ENCODE measurements at regions not wholly inside any gene's neighbourhood (a gene's known extent, or its start where the extent isn't known, plus 50 kb on each side); places are given as distances from the start of the nearest gene placed in this dataset.

- no peak for DNase-seq (ENCODE audit: low read depth)
Observed at GRCh38 chr10:61318429-61318828, 134.8 kb downstream of the TMEM26 start.

GRCh38 chr10:61317706-61318105 lies 135.5 kb downstream of the TMEM26 start:
- no peak for DNase-seq (ENCODE audit: low read depth)

- no peak for DNase-seq (ENCODE audit: low read depth)
Observed at GRCh38 chr10:61316676-61317265, 136.4 kb downstream of the TMEM26 start.

GRCh38 chr10:61314273-61314672 lies 138.9 kb downstream of the TMEM26 start:
- DNase-seq (ENCODE audit: low read depth): no peak

DNA sequence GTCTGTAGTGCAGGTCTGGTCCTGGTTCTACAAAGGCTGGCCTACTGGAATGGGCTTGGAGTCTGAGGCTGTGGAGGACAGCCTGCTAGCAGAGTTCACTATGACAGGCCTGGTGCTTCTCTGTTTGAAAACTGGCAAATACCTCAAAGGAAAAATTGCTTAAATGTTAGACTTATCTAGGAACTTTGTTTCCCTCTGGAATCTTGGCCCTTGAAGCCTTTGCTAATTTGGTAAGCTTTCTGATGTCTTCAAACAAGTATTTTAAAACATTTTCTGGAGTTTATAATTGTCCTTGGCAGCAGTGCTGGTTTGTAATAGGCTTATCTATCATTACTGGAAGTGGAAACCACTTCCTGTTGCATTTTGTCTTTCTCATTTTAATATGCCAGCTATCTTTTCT lies 139.7 kb downstream of the TMEM26 start:
- DNase-seq (ENCODE audit: low read depth): no peak

DNA sequence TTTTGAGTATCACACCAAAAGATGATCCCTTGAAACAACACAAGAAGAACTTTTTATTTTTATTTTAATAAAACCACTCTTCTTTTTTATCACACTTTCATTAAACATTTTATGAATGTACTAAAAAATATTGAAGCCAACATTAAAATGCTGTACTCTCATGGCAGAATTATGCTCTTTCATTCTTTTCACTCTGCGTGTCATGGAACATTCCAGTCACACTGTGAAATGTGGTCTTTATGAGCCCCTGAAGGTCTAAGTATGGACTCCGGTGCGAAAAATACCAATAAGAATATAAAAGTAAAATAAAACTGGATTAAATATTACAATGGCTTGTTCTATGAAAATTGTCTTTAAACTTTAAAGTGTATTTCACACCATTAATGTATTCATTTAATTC lies 148.4 kb downstream of the TMEM26 start:
- no peak for DNase-seq (ENCODE audit: low read depth)

DNA sequence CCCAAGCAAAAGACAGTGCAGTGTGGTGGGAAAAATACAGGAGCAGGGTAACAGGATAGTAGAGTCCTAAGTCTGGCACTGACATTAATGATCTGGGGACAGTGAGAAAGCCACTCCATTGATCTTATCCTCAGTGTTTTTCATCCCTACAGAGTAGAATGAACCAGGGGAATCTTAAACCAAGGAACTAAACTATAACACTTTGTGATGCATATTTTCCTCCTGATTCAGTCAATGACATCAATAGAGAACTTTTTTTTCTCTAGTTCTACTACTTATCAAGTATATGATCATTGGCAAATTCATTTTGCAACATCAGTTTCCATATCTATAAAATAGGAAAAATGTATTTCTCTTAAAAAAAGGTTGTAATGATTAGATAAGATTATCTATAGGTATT lies 151.1 kb downstream of the TMEM26 start:
- no peak for DNase-seq (ENCODE audit: low read depth)

DNA sequence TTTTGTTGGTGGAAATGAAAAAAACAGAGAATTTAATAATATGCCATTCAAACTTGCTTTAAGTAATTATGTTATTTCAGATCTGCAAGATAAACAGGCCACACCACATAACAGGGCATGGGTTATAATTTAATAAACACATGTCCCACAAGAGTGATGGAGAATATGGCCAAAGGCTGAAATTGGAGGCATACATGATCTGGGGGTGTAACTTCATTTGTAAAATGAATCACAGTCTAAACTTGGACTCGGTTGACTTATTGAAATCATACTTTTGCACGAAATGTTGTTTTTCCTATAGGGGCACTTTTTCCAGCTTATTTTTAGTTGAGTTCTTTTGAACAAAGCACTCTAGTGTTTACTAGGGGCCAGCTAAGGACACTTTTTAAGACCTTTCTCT lies 151.6 kb downstream of the TMEM26 start:
- no peak for DNase-seq (ENCODE audit: low read depth)

GRCh38 chr10:61299841-61300240 lies 153.3 kb downstream of the TMEM26 start:
- no peak for DNase-seq (ENCODE audit: low read depth)

DNA sequence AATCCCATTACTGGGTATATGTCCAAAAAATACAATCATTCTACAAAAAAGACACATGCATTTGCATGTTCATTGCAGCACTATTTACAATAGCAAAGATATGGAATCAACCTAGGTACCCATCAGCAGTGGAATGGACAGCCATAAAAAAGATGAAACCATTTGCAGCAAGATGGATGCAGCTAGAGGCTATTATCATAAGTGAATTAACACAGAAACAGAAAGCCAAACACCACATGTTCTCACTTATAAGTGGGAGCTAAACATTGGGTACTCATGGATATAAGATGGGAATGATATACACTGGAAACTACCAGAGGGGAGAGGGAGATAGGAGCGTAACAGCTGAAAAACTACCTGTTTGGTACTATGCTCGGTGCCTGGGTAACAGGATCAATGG lies 154.0 kb downstream of the TMEM26 start:
- DNase-seq (ENCODE audit: low read depth): no peak

- DNase-seq (ENCODE audit: low read depth): no peak
Observed at GRCh38 chr10:61298194-61298593, 155.0 kb downstream of the TMEM26 start.

GRCh38 chr10:61296161-61296560 lies 157.0 kb downstream of the TMEM26 start:
- DNase-seq (ENCODE audit: low read depth): no peak

DNA sequence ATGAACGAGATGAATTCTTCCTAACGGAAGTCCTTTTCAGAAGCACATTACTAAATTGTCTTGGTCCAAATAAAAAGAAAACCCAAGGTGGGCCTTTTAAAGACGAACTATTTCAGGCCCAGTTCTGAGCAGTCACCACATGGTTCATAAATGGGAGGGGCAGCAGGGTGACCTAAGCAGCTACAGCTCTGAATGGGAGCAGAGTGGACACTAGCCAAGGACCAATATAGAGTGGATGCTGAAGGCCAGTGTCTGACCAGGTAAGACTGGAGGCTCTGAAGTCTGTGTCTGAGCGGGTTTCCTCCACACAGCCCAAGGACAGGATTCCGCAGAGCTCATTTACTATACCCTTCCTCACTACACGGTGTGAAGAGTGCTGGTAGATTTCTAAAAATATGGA lies 159.1 kb downstream of the TMEM26 start:
- no peak for DNase-seq (ENCODE audit: low read depth)

- no peak for DNase-seq (ENCODE audit: low read depth)
Observed at GRCh38 chr10:61289813-61290212, 163.4 kb downstream of the TMEM26 start.

DNA sequence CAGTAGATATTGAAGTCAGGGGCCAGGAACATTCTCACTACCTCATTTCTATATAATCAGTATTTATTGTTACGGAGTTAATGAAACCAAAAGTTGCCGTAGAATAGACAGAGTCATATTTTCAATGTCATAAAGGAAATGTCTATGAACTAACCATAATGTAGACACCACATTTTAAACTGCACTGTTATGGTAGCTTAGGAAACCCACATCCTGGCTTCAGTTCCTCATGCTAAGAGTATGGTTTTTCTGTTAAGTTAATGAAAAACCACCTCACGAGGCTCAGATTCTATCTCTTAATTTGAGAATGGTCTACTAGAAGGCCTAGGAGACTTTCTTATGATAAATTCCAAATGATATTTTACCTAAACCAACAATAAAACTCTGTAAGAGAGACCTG lies 166.5 kb downstream of the TMEM26 start:
- no peak for DNase-seq (ENCODE audit: low read depth)

- no peak for DNase-seq (ENCODE audit: low read depth)
Observed at GRCh38 chr10:61285749-61286148, 167.4 kb downstream of the TMEM26 start.

DNA sequence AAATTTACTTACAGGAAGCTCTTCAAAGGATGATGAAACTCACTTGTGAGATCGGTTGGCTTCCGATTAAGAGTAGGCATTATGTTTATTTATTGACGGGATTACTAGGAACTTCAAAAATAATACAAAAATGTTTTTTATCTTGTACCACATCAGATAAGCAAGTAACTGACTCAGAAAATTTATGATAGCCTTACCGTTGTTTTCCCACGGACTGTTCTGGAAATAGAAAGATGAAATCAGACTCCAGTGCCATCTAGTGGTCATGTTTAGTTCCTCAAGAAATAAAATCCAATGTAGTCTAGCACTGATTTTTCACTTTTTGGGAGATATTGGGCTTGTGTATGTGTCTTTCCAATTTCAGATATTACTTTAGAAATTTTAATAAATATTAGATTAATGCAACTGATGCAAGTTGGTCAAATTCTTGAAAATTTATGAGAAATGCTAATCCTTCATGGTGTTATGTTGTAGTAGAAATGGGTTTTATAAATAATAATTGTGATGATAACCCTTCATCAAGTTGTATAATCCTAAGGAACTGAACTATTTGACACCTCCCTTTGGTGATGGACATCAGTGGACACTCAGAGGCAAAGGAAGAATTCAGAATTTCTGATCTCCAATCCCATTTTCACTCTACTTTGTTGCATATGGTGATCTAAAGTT lies 168.8 kb downstream of the TMEM26 start:
- peak; percentile 79 for DNase-seq (ENCODE audit: low read depth)

- no peak for DNase-seq (ENCODE audit: low read depth)
Observed at GRCh38 chr10:61283481-61284221, 169.5 kb downstream of the TMEM26 start.

DNA sequence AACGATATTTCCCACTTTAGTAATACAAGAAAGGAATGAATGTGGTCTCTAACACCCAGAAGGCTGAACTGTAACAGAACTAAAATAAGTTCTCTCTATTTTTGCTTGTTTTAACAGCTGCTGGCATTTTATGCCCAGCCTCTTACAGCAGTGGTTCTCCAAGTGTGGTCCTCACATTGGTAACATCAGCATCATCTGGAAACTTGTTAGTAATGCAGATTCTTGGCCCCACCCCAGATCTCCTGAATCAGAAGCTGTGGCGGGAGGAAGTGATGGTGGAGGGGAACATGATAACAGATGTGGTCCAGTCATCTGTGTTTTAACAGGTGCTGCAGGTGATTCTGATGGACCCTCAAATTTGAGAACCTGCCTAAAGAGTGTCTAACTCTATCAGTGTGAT lies 170.1 kb downstream of the TMEM26 start:
- DNase-seq (ENCODE audit: low read depth): peak; percentile 1

GRCh38 chr10:61280303-61280702 lies 172.9 kb downstream of the TMEM26 start:
- DNase-seq (ENCODE audit: low read depth): peak; percentile 50

DNA sequence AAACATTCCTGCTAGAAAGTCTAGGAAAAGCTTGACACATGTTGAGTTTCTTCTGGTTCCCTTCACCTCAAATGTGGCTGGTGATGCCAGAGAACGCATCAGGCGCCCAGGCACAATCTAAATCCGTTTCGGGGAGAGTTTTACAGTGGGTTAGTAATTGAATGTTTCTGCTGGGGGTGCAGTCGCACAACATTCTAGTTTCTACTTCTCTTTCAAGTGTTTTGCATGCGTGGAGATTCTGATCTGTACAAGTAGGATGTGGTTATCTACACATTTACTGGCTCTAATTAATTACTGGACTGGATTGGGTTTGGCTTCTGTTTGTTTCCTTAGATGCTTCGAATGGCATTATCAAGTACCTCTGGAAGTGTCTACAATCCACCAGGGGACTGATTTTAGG lies 173.8 kb downstream of the TMEM26 start:
- no peak for DNase-seq (ENCODE audit: low read depth)

DNA sequence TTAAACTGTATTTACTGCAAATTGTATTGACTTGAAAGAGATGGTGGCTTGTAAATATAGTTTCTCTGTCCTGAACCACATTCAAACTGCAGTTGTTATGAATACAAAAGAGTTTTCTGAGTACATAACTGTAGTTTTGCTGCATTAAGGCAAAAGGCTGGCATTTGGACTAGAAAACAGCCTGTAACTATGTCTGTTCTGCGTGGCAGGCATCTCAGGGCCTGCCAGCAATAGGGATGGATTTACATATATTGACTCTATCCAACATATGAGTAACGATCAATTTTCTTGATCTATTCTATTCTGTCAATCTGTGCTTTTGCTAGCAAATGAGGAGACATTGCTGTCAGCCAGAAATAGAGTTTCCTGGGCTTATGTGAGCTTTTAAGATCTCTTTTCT lies 174.6 kb downstream of the TMEM26 start:
- DNase-seq (ENCODE audit: low read depth): no peak

DNA sequence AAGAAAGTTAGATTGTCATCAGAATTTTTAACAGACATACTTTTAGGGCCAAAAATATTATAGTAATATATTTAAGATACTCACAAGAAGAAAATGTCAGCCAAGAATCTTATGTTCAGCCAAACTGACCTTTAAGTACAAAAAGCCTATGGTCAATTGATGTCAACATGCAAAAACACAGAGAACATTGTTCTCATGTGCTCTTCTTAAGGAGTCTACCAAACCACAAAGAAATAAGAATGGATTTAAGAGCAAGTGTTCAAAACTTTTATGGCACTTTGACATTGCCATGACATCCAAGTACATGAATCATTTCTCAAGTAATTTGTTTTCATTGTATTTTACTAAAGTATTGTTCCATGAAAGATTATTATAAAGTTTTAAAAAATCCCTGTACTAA lies 180.4 kb downstream of the TMEM26 start:
- no peak for DNase-seq (ENCODE audit: low read depth)

All from ELR (cell line).